ENCODE measurements at regions not wholly inside any gene's neighbourhood (a gene's known extent, or its start where the extent isn't known, plus 50 kb on each side); places are given as distances from the start of the nearest gene placed in this dataset.

DNA sequence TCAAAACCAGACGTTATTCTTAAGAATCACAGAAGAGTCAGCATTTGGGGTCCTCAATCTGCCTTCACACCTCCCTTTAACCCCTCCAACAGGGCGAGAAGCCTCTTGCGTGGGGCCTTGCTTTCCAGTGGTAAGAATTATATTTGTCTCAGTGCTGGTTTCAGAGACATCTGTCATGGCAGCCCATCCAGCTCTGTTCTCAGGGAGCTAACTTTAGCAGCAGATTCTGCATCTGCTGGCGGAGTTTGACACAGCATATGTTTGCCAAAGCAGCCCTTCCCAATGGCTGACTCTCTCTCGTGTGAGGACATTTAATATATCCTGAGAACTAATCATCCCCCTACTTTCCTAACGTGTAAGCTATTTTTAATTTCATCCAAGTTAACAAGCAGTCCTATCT, 91.5 kb upstream of the BCL11A start:
- no peaks in the 10 kb centered on the region for H3K36me3 Mint-ChIP-seq (ENCODE audit: low read depth)
- H3K4me1 Mint-ChIP-seq, result peaks cover 27% of the 10 kb centered on the region
- no peak for TF ChIP-seq CTCF (IDR thresholded peaks at IDR 0.05; ENCODE audit: unreplicated experiment in 3 of 3)
- peaks cover 5% of the 10 kb centered on the region for H3K27me3 Mint-ChIP-seq (ENCODE audit: low read depth)
- no peaks in the 10 kb centered on the region for H3K9me3 Mint-ChIP-seq
- H3K27ac Mint-ChIP-seq, result peak overlapping the region in 2 of 3 experiments; percentile 2 to 32
- H3K4me3 Mint-ChIP-seq, result no peak overlapping the region

- Mint-ChIP-seq H3K27ac (no peak overlapping the region), H3K4me1 (peaks cover 28% of the 10 kb centered on the region), H3K4me3 (no peak overlapping the region), H3K9me3 (no peaks in the 10 kb centered on the region), H3K27me3 (ENCODE audit: low read depth) (peaks cover 23% of the 10 kb centered on the region), H3K36me3 (ENCODE audit: low read depth) (no peaks in the 10 kb centered on the region)
- TF ChIP-seq CTCF (IDR thresholded peaks at IDR 0.05; ENCODE audit: unreplicated experiment in 3 of 3), result no peak
Measured at GRCh38 chr2:60648191-60648590, 94.7 kb upstream of the BCL11A start.

DNA sequence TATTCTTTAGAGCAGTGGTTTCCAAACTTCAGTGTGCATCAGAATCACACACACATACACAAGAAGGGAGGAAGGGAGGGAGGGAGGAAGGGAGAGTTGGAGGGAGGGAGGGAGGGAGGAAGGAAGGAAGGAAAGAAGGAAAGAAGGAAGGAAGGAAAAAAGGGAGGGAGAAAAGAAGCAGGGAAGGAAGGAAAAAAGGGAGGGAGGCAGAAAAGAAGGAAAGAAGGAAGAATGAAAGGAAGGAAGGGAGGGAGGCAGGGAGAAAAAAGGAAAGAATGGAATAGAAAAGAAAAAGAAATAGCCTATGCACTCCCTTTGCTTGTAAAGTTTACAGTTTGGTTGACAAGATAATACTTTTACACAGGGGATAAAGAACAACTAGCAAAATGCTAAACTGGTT, 96.3 kb upstream of the BCL11A start:
- Mint-ChIP-seq H3K4me1 (peaks cover 14% of the 10 kb centered on the region), H3K9me3 (no peaks in the 10 kb centered on the region), H3K4me3 (no peak overlapping the region), H3K27ac (no peak overlapping the region), H3K27me3 (ENCODE audit: low read depth) (peaks cover 29% of the 10 kb centered on the region), H3K36me3 (ENCODE audit: low read depth) (no peaks in the 10 kb centered on the region)
- no peak for TF ChIP-seq CTCF (IDR thresholded peaks at IDR 0.05; ENCODE audit: unreplicated experiment in 3 of 3)

DNA sequence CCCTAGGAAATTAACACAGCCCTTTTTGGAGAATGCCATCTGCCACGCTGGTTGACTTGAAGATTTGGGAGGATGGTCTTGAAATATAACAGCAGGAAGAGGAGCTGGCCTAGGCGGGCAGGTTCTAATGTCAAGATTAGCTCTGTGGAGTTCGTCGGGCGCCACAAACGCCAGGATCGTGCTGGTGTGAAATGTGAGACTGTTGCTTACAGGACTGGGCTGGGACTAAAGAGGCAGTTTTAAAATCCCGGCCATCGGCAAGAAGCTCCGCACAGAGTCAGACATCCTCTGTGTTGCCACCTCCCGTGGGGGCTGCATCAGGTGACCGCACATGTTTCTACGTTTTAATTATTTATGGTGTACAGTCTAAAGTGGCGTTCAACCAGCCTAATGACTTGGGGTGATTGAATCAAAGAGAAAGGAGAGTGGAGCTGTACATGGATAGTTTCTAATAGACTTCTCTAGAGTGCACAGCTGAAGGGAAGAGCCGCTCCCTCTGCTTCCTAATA, 99.4 kb upstream of the BCL11A start:
- peaks cover 5% of the 10 kb centered on the region for H3K4me1 Mint-ChIP-seq
- H3K36me3 Mint-ChIP-seq (ENCODE audit: low read depth), result no peaks in the 10 kb centered on the region
- peak overlapping the region; percentile 29 to 63 (median 46) for H3K4me3 Mint-ChIP-seq
- H3K27ac Mint-ChIP-seq, result no peak overlapping the region
- no peak for TF ChIP-seq CTCF (IDR thresholded peaks at IDR 0.05; ENCODE audit: unreplicated experiment in 3 of 3)
- H3K27me3 Mint-ChIP-seq (ENCODE audit: low read depth), result peaks cover 26% of the 10 kb centered on the region
- no peaks in the 10 kb centered on the region for H3K9me3 Mint-ChIP-seq

DNA sequence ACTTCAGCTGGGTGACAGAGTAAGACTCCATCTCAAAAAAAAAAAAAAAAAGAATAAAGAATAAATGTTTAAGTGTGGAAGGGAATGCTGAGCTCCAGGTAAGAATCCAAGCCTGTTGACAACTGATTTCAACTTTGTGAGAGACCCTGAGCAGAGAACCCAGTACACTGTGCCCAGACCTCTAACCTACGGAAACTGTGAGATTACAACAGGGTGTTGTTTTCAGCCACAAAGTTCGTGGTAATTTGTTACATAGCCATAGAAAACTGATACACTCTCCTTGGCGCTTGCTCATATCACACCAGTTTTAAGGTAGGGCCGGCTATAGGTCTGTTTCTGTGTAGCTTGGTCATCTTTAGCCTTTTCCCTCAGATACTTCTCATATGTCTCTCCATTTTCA, 98.4 kb upstream of the PAPOLG start:
- no peak for TF ChIP-seq CTCF (IDR thresholded peaks at IDR 0.05; ENCODE audit: unreplicated experiment in 3 of 3)
- H3K27me3 Mint-ChIP-seq (ENCODE audit: low read depth), result peaks cover 15% of the 10 kb centered on the region
- H3K9me3 Mint-ChIP-seq, result peaks cover 11% of the 10 kb centered on the region
- H3K36me3 Mint-ChIP-seq (ENCODE audit: low read depth), result no peaks in the 10 kb centered on the region
- no peak overlapping the region for H3K27ac Mint-ChIP-seq
- H3K4me3 Mint-ChIP-seq, result no peak overlapping the region
- H3K4me1 Mint-ChIP-seq, result peaks cover 5% of the 10 kb centered on the region

DNA sequence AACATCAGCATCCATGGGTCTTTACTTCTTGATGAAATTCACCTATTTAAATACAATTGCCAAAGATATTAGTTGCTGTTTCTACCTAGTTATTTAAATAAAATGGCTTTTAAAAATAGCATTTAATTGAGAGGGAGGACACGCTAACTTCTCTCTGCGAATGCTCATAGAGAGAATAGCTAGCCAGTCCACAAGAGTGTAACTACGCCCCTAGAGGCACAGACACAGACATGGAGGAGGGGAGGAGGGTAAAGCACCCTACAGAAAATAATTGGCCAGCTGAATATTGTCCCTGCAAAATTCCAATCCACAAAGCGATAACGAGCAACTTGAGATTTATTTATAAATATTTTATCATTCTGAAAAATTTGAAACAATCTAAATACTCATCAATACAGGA, 97.0 kb upstream of the PAPOLG start:
- Mint-ChIP-seq H3K4me1 (no peaks in the 10 kb centered on the region), H3K9me3 (peaks cover 16% of the 10 kb centered on the region), H3K4me3 (no peak overlapping the region), H3K27ac (no peak overlapping the region), H3K36me3 (ENCODE audit: low read depth) (no peaks in the 10 kb centered on the region), H3K27me3 (ENCODE audit: low read depth) (peaks cover 5% of the 10 kb centered on the region)
- TF ChIP-seq CTCF (IDR thresholded peaks at IDR 0.05; ENCODE audit: unreplicated experiment in 3 of 3), result no peak

All from nephron (organoid).